ENCODE measurements at regions not wholly inside any gene's neighbourhood (a gene's known extent, or its start where the extent isn't known, plus 50 kb on each side); places are given as distances from the start of the nearest gene placed in this dataset.

DNA sequence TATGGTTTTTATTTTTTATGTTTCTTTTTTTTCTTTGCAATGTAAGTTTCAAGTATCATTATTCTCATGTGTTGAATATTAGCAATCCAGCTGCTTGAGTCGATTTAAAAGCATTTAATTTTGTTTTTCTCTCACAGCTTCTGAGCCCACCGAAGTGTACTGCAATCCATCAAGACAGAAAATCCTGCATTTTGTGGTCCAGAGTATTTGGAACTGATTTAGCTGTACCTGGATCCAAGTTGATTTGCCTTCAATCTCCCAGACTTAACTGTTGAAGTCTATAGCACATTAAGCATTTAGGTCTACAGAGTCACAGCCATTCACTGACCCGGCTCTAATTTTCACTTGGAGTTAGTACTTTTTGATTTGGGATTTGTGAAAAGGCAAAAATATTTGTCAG is 622.9 kb upstream of the ADAMTS5 start:
- TF ChIP-seq, protein P1, sequence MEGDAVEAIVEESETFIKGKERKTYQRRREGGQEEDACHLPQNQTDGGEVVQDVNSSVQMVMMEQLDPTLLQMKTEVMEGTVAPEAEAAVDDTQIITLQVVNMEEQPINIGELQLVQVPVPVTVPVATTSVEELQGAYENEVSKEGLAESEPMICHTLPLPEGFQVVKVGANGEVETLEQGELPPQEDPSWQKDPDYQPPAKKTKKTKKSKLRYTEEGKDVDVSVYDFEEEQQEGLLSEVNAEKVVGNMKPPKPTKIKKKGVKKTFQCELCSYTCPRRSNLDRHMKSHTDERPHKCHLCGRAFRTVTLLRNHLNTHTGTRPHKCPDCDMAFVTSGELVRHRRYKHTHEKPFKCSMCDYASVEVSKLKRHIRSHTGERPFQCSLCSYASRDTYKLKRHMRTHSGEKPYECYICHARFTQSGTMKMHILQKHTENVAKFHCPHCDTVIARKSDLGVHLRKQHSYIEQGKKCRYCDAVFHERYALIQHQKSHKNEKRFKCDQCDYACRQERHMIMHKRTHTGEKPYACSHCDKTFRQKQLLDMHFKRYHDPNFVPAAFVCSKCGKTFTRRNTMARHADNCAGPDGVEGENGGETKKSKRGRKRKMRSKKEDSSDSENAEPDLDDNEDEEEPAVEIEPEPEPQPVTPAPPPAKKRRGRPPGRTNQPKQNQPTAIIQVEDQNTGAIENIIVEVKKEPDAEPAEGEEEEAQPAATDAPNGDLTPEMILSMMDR (conservative IDR thresholded peaks at IDR 0.05; ENCODE audit: low read depth in 2 of 2): no peak
- TF ChIP-seq EZH2phosphoT487 (IDR thresholded peaks at IDR 0.05; ENCODE audit: unreplicated experiment) (no peak), JUNB (IDR thresholded peaks at IDR 0.05; ENCODE audit: unreplicated experiment) (no peak)
- TF ChIP-seq, protein P2, sequence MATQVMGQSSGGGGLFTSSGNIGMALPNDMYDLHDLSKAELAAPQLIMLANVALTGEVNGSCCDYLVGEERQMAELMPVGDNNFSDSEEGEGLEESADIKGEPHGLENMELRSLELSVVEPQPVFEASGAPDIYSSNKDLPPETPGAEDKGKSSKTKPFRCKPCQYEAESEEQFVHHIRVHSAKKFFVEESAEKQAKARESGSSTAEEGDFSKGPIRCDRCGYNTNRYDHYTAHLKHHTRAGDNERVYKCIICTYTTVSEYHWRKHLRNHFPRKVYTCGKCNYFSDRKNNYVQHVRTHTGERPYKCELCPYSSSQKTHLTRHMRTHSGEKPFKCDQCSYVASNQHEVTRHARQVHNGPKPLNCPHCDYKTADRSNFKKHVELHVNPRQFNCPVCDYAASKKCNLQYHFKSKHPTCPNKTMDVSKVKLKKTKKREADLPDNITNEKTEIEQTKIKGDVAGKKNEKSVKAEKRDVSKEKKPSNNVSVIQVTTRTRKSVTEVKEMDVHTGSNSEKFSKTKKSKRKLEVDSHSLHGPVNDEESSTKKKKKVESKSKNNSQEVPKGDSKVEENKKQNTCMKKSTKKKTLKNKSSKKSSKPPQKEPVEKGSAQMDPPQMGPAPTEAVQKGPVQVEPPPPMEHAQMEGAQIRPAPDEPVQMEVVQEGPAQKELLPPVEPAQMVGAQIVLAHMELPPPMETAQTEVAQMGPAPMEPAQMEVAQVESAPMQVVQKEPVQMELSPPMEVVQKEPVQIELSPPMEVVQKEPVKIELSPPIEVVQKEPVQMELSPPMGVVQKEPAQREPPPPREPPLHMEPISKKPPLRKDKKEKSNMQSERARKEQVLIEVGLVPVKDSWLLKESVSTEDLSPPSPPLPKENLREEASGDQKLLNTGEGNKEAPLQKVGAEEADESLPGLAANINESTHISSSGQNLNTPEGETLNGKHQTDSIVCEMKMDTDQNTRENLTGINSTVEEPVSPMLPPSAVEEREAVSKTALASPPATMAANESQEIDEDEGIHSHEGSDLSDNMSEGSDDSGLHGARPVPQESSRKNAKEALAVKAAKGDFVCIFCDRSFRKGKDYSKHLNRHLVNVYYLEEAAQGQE (IDR thresholded peaks at IDR 0.05; ENCODE audit: unreplicated experiment): no peak

Data from GM23338 (cell line).